ENCODE measurements at regions not wholly inside any gene's neighbourhood (a gene's known extent, or its start where the extent isn't known, plus 50 kb on each side); places are given as distances from the start of the nearest gene placed in this dataset.

- TF ChIP-seq EZH2 (IDR thresholded peaks at IDR 0.05; ENCODE audit: low read length, missing control alignments) (no peak), CTCF (conservative IDR thresholded peaks at IDR 0.05 in 1 of 2, IDR thresholded peaks at IDR 0.05 in 1 of 2; ENCODE audit: low read depth in 1 of 2, low read length in 2 of 2) (peak; percentile 6 to 84)
Observed at GRCh38 chr6:92810913-92811312, 608.4 kb downstream of the EPHA7 start.

Data from fibroblast of lung (primary cell).